Stimulated activated CD8-positive, alpha-beta memory T cell treated with anti-CD3 and anti-CD28 coated beads, Interleukin-12 subunit alpha, Interleukin-12 subunit beta, amount 100 ng/mL, for 4 hours (primary cell): ENCODE measurements at regions not wholly inside any gene's neighbourhood (a gene's known extent, or its start where the extent isn't known, plus 50 kb on each side); places are given as distances from the start of the nearest gene placed in this dataset.

ENCODE experiments used
- DNase-seq: peaks from one replicate; pipeline ENCODE4 v3.0.0-alpha.2; 2020; ENCODE audit warnings: low read depth

DNA sequence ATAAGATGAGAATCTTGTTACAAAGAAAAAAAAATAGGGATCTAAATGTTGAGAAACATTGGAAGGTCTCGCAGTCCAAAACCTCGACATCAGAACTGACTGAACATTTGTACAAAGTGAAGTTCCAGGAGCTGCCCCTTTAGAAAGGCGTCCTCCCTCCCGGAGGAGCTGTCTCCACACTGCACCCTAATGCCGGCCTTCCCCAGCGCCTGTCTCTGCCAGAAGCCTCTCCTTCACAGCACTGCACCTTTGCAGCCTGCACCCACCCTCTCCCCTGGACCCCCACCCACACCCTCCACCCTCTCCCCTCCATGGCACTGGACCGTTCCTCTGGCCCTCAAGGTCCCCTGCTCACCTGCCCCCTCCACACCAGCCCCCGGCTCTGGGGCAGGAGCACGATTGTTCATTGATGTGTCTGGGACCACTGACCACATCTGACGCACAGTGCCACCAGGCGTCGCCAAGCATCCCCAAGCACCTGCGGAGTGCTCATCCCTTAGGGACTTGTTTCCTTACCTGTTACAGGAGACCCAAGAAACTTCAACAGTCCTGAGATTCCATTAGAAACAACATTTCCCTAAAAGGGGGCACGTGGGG, 90.3 kb upstream of the SNTG2 start:
- DNase-seq: no peak

GRCh38 chr2:858646-859045, 92.0 kb upstream of the SNTG2 start:
- DNase-seq: no peak

GRCh38 chr2:857937-858336, 92.7 kb upstream of the SNTG2 start:
- DNase-seq: no peak

- no peak for DNase-seq
These were observed 93.6 kb upstream of the SNTG2 start for GRCh38 chr2:857081-857480.

GRCh38 chr2:856456-856855, 94.2 kb upstream of the SNTG2 start:
- no peak for DNase-seq

GRCh38 chr2:856041-856440, 94.6 kb upstream of the SNTG2 start:
- no peak for DNase-seq

GRCh38 chr2:855177-855576, 95.5 kb upstream of the SNTG2 start:
- no peak for DNase-seq

GRCh38 chr2:854460-854859, 96.2 kb upstream of the SNTG2 start:
- no peak for DNase-seq

- no peak for DNase-seq
These were observed 97.3 kb upstream of the SNTG2 start for GRCh38 chr2:853203-853870.

DNA sequence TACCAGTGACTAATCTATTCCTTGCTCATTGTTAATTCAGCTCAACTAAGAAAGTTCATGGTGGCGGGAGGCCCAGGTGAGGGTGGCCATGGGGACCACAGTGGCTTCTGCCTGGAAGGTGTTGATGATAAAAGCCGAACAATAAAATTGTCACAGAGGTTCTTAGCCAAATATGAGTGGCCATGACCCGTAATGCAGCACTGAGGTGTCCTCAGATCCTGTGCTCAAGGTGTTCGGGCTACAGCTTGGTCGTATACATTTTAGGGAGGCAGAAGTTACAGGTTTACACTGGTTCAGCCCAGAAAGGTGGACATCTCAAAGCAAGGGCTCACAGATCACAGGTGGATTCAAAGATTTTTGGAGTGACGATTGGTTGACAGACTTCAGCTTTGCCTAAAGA, 98.5 kb upstream of the SNTG2 start:
- no peak for DNase-seq

DNA sequence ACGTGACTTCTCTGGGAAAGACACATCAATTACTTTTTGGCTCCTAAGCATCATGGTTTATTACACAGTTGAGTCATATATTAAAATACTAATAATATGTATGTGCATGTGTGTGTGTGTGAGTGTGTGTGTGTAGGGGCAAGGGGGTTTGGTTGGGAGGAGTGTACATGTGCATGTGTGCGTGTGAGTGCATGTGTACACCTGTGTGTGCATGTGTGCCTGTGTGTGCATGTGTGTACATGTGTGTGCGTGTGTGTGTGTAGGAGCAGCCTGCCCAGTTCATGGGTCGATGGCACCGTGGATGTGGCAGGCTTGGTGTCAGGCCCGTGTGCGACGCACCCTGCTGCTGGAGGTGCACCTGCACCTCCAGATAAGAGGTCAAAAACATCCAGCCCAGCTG, 99.0 kb upstream of the SNTG2 start:
- DNase-seq: no peak

DNA sequence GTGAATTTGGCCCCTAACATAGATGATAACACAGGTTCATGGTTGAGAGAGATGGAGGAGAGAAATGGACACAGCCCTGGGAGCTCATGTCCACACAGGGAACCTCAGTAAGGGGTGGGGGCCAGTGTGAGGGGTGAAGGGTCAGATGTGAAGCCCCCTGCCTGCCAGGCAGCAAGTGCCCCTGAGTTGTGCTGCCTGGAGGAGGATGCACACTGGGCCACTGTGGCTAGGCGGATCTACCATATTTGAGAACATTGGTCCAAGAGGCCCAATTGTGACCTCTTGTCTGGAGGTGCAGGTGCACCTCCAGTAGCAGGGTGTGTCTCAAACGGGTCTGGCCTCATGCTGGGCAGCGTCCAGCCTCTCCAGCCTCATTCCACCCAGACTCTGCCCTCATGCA, 99.6 kb upstream of the SNTG2 start:
- DNase-seq: no peak

- DNase-seq: no peak
These were observed 100.2 kb upstream of the SNTG2 start for GRCh38 chr2:850429-850828.

- DNase-seq: no peak
These were observed 102.5 kb upstream of the SNTG2 start for GRCh38 chr2:848099-848498.

- no peak for DNase-seq
These were observed 103.0 kb upstream of the SNTG2 start for GRCh38 chr2:847669-848068.

- DNase-seq: no peak
These were observed 105.9 kb upstream of the SNTG2 start for GRCh38 chr2:844715-845114.

- DNase-seq: no peak
These were observed 108.4 kb upstream of the SNTG2 start for GRCh38 chr2:842151-842803.

DNA sequence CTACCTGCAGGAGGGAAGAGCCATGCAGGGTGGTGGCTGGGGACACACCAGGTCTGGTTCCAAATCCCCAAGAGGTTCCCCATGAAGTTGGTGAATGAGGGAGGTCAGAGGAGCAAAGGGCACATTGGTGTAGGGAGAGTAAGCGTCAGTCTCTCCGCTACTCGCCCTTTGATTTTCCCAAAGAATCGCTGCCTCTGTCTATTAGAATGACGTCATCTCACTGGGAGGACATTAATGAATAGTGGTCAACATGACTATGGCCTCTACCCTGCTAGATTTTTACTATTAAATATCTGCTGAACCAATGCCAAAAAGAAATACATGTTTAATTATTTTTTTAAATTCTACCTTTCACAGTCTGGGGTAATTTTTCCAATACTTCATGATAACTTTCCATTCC, 109.6 kb upstream of the SNTG2 start:
- no peak for DNase-seq

DNA sequence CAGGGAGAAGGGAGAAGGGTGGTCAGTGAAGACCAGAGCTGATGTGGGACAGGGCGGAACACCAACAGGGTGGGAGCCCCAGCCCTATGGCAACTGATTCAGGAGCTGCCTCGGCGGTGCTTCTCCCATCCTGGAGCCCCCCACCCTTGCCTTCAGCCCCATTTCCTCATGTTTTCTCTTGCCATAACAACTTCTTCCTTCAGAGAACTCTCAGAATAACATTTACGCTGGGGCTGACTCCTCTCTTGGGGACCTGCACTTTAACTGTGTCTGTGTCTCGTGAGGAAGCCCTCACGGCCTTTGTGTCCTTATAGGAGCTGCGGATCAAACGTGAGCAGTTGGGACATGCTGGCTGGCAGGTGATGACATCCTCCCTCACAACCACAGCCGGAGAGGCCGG, 116.4 kb upstream of the SNTG2 start:
- no peak for DNase-seq

DNA sequence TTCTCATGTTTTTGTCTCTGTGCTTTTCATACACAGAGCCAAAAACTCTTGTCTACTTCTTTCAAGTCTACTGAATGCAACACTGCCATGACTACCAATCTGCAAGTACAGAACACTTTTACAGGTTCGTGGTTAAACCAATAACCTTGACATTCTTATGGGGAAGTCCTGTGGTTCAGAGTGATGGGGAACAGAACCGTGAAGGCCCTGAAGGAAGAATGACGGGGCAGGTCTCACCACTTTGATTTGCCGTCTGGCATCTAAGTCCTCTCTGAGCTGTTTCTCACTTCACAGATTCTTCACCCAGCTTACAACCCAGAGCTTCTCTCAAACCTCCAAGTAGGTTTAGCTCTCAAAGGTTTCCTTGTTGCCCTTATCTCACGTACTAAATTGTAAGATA, 117.5 kb upstream of the SNTG2 start:
- DNase-seq: no peak

DNA sequence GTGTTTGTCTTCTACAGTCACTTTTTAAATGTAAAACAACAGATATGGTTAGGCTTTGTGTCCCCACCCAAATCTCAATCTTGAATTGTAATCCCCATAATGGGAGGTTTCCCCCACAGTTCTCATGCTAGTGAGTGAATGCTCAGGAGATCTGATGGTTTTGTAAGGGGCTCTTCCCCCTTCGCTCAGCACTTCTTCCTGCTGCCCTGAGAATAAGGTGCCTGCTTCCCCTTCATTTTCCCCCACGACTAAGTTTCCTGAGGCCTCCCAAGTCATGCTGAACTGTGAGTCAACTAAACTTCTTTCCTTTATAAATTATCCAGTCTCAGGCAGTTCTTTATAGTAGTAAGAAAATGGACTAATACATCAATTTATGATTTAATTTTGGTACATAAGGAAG, 118.0 kb upstream of the SNTG2 start:
- DNase-seq: no peak

DNA sequence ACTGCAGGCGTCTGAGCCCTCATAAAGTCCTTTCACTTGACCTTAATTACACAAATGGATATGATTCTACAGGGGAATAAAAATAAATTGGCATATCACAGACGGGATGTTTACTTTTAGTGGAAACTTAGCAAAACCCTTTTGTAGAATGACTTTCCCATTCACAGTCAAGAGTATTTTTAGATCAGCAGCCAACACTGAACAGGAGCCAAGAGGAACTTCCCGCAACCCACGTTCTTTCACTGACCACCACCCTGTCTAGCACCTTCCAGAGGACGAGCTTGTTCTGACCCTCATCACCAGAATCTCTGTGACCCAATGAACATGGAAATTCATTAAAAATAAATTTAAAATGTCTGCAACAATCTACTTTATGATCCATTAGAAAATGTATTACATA, 119.0 kb upstream of the SNTG2 start:
- DNase-seq: no peak

DNA sequence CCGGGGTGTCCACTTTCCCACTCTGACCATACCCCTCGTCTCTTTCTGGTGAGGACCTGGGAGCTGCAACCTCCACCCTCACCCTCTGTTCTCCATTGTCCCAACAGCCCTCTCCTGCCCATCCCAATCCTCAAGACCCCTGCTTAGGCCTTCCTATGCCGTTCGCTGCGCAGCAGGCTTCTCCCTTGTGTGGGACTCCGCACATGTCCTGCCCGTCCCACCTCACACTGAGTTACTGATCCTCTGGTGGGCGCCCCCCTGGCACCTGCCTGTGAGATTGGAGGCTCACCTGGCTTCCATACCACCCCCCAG, 119.5 kb upstream of the SNTG2 start:
- no peak for DNase-seq
